ENCODE measurements at regions not wholly inside any gene's neighbourhood (a gene's known extent, or its start where the extent isn't known, plus 50 kb on each side); places are given as distances from the start of the nearest gene placed in this dataset.

DNA sequence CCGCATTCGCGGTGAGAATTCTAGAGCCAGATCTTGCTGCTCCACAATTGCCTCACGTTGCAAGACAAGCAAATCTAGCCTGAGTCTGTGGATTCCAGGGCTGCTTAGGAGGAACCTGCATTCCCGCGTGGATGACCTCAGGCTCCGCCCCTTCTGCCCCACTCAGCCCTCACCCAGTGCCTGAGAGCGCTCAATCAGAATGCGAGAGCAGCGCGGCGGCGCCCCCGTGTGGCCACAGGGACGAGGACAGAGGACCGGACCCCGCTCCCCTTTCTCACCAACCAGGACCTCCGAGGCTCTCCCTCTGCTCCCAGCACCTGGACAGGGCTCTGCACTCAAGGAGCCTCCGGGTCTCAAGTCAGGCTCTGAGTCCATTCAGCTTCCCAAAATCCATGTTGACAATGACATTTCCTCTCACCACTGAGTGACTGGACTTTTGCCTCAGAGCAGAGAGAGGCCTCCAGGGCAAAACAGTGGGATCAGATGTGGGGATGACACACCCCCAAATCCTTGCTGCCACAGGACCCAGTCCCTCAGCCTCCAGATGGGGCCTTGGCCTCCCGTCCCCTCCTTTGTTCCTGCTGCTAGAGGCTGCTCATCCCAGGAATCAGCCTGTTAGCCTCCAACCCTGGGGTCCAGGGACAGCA, 52.0 kb downstream of the RPP21 start:
- DNase-seq = peak; percentile 42 to 70

DNA sequence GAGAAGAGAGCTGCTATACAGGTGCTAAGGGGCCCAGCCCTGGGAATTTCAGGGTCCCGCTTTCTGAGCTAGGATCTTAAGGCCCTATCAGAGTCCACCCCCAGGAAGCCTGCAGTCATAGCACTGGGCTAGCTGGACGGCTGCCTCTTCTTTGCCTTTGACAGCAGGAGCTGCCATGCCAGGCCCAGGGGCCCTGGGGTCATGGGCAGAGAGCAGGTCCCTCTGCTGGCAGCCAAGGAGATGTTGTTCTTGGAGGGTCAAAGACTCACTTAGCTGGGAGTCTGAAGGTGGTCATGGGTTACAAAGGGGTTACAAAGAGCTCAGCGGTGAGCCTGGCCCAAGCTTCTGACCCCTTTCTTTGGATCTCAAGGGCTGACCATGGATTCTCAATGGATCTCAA, 52.7 kb downstream of the RPP21 start:
- DNase-seq = no peak

GRCh38 chr6:30399390-30400058, 54.6 kb downstream of the RPP21 start:
- no peak for DNase-seq

- no peak for DNase-seq
Observed at GRCh38 chr6:30405934-30406333, 61.0 kb downstream of the RPP21 start.

DNA sequence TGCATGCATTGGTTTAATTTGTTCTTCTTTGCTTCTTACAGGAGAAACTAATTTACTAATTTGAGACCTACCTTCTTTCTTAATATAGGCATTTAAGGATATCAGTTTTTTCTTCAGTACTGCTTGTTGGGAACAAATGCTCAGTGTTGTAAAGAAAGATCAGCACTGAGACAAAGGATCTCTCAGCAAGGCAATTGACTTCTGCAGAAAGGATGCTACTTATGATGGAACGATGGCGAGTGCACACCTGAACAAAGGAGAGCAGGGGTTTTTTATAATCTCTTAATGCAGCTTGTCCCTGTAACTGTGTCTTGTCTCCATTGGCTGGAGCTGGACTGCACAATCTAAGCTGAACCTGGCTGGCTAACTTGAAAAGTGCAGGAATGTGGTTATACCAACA, 64.2 kb downstream of the RPP21 start:
- DNase-seq = no peak

- DNase-seq = peak; percentile 43 to 60
Observed at GRCh38 chr6:30411515-30412207, 66.7 kb downstream of the RPP21 start.

GRCh38 chr6:30418448-30418847, 70.9 kb upstream of the HLA-E start:
- no peak for DNase-seq

GRCh38 chr6:30424549-30424948, 64.8 kb upstream of the HLA-E start:
- no peak for DNase-seq
